H54 (cell line): ENCODE measurements at regions not wholly inside any gene's neighbourhood (a gene's known extent, or its start where the extent isn't known, plus 50 kb on each side); places are given as distances from the start of the nearest gene placed in this dataset.

ENCODE experiments used
- DNase-seq: peaks from one replicate; pipeline ENCODE4 v3.0.0; 2011; ENCODE audit warnings: low spot score, mixed read lengths; ENCODE audit not compliant: insufficient read length
- FAIRE-seq: peaks from 3 replicates; lab custom pipeline; 2011; peaks lifted over from hg19 to GRCh38; lab: Jason Lieb, UNC
- POLR2A ChIP-seq: IDR thresholded peaks from 2 replicates; pipeline ENCODE4 v1.6.1; 2011; ENCODE audit warnings: low read depth, mild to moderate bottlenecking, low read length

- TF ChIP-seq POLR2A: no peak
- FAIRE-seq: no peak
- DNase-seq: no peak
Observed at GRCh38 chr5:110159202-110159601, 469.5 kb downstream of the MAN2A1 start.

- no peak for TF ChIP-seq POLR2A
- FAIRE-seq: no peak
- no peak for DNase-seq
Observed at GRCh38 chr5:110161162-110161561, 471.4 kb downstream of the MAN2A1 start.

- TF ChIP-seq POLR2A: no peak
- DNase-seq (no peak), FAIRE-seq (no peak)
Observed at GRCh38 chr5:110165366-110165765, 475.6 kb downstream of the MAN2A1 start.

GRCh38 chr5:110167384-110167783, 477.7 kb downstream of the MAN2A1 start:
- no peak for FAIRE-seq
- no peak for TF ChIP-seq POLR2A
- DNase-seq: no peak

- DNase-seq: no peak
- no peak for FAIRE-seq
- TF ChIP-seq POLR2A: no peak
Observed at GRCh38 chr5:110169461-110169860, 479.7 kb downstream of the MAN2A1 start.

- FAIRE-seq (no peak), DNase-seq (no peak)
- no peak for TF ChIP-seq POLR2A
Observed at GRCh38 chr5:110177729-110178128, 488.0 kb downstream of the MAN2A1 start.

- DNase-seq (no peak), FAIRE-seq (no peak)
- no peak for TF ChIP-seq POLR2A
Observed at GRCh38 chr5:110179321-110179720, 489.6 kb downstream of the MAN2A1 start.

GRCh38 chr5:110194191-110194590, 504.5 kb downstream of the MAN2A1 start:
- no peak for TF ChIP-seq POLR2A
- no peak for DNase-seq
- FAIRE-seq: no peak

- no peak for FAIRE-seq
- DNase-seq: no peak
- no peak for TF ChIP-seq POLR2A
Observed at GRCh38 chr5:110195288-110195687, 505.6 kb downstream of the MAN2A1 start.

- no peak for FAIRE-seq
- no peak for TF ChIP-seq POLR2A
Observed at GRCh38 chr5:110201791-110202190, 512.1 kb downstream of the MAN2A1 start.

GRCh38 chr5:110203661-110204060, 513.9 kb downstream of the MAN2A1 start:
- no peak for TF ChIP-seq POLR2A
- no peak for FAIRE-seq
- no peak for DNase-seq

More at GRCh38 chr5:110201791-110202190, 512.1 kb downstream of the MAN2A1 start:
- DNase-seq: no peak

GRCh38 chr5:110209401-110209800, 517.1 kb downstream of the TMEM232 start:
- DNase-seq (no peak), FAIRE-seq (no peak)
- no peak for TF ChIP-seq POLR2A

- DNase-seq (no peak), FAIRE-seq (no peak)
- no peak for TF ChIP-seq POLR2A
Observed at GRCh38 chr5:110218981-110219380, 507.5 kb downstream of the TMEM232 start.

GRCh38 chr5:110219769-110220168, 506.7 kb downstream of the TMEM232 start:
- FAIRE-seq (no peak), DNase-seq (no peak)
- TF ChIP-seq POLR2A: no peak

GRCh38 chr5:110221036-110221435, 505.4 kb downstream of the TMEM232 start:
- DNase-seq (no peak), FAIRE-seq (no peak)
- no peak for TF ChIP-seq POLR2A

- no peak for TF ChIP-seq POLR2A
- DNase-seq: no peak
- FAIRE-seq: no peak
Observed at GRCh38 chr5:110224050-110224449, 502.4 kb downstream of the TMEM232 start.
